ENCODE measurements at regions not wholly inside any gene's neighbourhood (a gene's known extent, or its start where the extent isn't known, plus 50 kb on each side); places are given as distances from the start of the nearest gene placed in this dataset.

- H3K27ac ChIP-seq: no peak overlapping the region
- no peak for TF ChIP-seq CTCF (conservative IDR thresholded peaks at IDR 0.05)
Measured at GRCh38 chr2:126448611-126449010, 207.3 kb upstream of the GYPC start.

- no peak for TF ChIP-seq CTCF (conservative IDR thresholded peaks at IDR 0.05)
- no peak overlapping the region for H3K27ac ChIP-seq
Measured at GRCh38 chr2:126449677-126450076, 206.3 kb upstream of the GYPC start.

- TF ChIP-seq CTCF (conservative IDR thresholded peaks at IDR 0.05): no peak
- H3K27ac ChIP-seq: no peak overlapping the region
Measured at GRCh38 chr2:126463892-126464674, 191.9 kb upstream of the GYPC start.

GRCh38 chr2:126467367-126468054 lies 188.4 kb upstream of the GYPC start:
- H3K27ac ChIP-seq: no peak overlapping the region
- TF ChIP-seq CTCF (conservative IDR thresholded peaks at IDR 0.05): no peak

- no peak overlapping the region for H3K27ac ChIP-seq
- TF ChIP-seq CTCF (conservative IDR thresholded peaks at IDR 0.05): no peak
Measured at GRCh38 chr2:126475031-126475430, 180.9 kb upstream of the GYPC start.

GRCh38 chr2:126476691-126477090 lies 179.3 kb upstream of the GYPC start:
- no peak for TF ChIP-seq CTCF (conservative IDR thresholded peaks at IDR 0.05)
- H3K27ac ChIP-seq: no peak overlapping the region

GRCh38 chr2:126480033-126480432 lies 175.9 kb upstream of the GYPC start:
- no peak for TF ChIP-seq CTCF (conservative IDR thresholded peaks at IDR 0.05)
- no peak overlapping the region for H3K27ac ChIP-seq
